Fibroblast of peridontal ligament (primary cell): ENCODE measurements at regions not wholly inside any gene's neighbourhood (a gene's known extent, or its start where the extent isn't known, plus 50 kb on each side); places are given as distances from the start of the nearest gene placed in this dataset.

ENCODE experiments used
- DNase-seq: peaks from one replicate; pipeline ENCODE4 v3.0.0-alpha.2; 2010; ENCODE audit errors: extremely low read depth

DNA sequence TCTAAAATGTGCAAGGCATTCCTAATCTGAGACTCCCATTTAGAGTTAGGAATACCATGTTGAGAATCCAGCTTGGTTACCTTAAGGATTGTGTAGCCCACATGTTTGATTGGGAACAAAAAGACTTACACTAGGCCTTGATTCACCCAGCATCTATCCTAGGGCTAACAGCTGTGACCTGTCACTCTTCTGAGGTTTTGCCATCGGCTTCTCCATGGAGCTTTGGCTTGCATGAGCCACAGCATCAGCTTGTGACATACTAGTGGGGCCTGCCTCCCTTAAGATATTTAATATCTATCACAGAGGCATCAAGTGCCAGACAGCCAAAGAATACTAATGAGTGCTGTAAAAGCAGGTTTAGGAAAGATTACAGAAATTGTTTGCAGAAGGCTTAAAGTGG is 241.3 kb upstream of the UBE2E3 start:
- no peak for DNase-seq

- DNase-seq: no peak
Observed at GRCh38 chr2:180735799-180736198, 244.6 kb upstream of the UBE2E3 start.

DNA sequence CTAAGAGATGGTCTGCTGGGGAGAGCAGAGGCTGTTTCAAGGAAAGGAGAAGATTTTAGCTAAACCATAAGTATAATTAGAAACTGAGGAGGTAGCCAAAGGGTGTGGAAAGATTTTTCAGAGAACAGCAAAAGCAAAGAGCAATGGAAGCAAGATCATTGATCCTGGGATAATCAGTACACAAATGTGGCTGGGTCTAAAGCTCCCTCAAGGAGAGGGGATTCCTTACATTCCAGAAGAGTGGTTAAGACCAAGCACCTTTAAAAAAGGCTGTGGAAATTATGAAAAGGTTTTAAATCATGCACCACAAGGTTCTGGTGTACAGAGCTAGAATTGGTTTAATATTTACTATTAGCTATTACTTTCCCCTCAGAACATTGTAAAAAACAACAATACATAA is 246.0 kb upstream of the UBE2E3 start:
- no peak for DNase-seq

DNA sequence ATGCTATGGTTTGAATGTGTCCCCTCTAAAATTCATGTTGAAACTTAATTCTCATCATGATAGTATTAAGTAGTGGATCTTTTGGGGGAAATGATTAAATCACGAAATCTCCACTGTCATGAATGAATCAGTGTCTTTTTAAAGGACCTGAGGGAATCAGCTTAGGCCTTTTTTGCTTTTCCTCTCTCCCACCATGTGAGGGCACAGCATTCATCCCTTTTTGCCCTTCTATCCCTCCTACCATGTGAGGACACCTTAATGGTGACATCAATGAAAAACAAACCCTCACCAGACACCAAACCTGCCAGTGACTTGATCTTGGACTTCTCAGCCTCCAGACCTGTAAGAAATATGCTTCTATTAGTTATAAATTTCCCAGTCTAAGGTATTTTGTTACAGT is 247.1 kb upstream of the UBE2E3 start:
- DNase-seq: no peak

- no peak for DNase-seq
Observed at GRCh38 chr2:180732337-180732736, 248.1 kb upstream of the UBE2E3 start.

DNA sequence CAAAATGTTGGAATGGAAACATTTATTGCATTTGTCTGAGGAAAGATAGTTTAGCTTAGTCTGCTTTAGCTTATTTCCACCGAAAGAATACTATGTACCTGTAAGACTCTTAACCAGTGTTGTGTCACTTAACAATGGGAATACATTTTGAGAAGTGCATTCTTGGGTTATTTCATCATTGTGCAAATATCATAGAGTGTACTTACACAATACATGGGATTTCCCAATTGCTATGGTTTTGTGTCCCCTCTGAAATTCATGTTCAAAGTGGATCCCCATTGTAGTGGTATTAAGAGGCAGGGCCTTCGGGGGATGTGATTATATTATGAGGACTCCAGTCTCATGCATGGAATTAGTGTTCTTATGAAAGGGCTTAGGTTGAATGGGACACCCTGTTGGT is 249.4 kb upstream of the UBE2E3 start:
- DNase-seq: peak; percentile 45

DNA sequence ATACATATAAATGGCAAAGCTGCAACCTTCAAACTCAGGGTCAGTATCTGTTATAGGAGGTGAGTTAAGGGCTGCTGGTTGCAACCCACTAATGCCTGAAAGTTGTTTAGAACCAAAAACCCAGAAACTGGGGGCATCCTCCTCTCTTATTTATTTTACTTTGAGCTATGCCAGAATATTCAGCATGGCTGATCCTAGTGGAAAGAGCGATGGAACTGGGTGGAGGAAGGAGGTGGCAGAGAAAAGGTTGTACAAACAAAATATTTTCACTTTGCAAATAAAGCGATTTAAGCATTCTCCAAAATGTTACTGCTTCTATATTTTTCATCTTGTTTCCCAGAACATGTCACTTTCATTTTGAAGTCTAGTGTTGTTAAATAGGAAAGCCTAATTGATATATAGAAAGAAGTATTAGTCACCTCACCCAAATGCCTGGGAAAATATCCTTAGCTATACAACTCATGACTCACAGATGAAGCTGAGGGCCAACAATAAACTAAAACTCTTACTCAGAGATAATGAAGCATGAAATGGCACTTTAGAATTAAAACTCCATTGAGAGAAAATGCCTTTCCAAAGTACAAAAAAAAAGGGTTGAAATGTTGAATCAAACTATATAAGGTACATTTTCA is 251.4 kb upstream of the UBE2E3 start:
- DNase-seq: peak; percentile 92

GRCh38 chr2:180723712-180724111 is 256.7 kb upstream of the UBE2E3 start:
- DNase-seq: no peak

DNA sequence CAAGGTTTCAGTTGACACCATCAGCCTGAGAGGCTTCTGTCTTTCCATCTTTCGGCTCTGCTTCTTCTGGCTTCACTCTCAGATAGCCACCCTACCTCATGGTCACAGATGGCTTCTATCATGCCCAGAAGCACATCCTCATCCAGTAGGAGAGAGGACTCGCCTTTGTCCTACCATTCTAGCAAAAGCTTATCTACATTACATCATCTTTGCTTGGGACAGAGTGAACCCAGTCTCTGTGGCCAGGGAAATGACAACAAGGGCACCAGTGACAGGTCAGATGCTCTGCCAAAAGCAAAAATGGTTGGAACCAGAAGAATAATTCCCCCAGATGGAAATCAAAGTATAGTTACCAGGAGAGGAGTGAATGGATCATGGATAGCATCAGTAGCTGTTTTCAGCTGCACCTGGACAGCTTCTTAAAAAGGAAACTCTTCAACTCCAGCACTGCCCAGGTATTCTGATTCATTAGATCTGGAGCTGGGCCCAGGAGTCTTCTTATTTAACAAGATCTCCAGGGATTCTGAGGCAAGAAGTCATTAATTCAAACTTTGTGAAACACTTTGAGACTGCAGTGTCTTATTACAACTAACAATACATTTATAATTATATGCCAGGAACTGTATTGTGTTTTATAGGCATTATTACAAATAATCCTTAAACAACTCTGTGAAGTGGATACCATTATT is 257.7 kb upstream of the UBE2E3 start:
- DNase-seq: peak; percentile 76

GRCh38 chr2:180720829-180721228 is 259.6 kb upstream of the UBE2E3 start:
- DNase-seq: no peak

GRCh38 chr2:180717588-180717987 is 262.8 kb upstream of the UBE2E3 start:
- DNase-seq: no peak

DNA sequence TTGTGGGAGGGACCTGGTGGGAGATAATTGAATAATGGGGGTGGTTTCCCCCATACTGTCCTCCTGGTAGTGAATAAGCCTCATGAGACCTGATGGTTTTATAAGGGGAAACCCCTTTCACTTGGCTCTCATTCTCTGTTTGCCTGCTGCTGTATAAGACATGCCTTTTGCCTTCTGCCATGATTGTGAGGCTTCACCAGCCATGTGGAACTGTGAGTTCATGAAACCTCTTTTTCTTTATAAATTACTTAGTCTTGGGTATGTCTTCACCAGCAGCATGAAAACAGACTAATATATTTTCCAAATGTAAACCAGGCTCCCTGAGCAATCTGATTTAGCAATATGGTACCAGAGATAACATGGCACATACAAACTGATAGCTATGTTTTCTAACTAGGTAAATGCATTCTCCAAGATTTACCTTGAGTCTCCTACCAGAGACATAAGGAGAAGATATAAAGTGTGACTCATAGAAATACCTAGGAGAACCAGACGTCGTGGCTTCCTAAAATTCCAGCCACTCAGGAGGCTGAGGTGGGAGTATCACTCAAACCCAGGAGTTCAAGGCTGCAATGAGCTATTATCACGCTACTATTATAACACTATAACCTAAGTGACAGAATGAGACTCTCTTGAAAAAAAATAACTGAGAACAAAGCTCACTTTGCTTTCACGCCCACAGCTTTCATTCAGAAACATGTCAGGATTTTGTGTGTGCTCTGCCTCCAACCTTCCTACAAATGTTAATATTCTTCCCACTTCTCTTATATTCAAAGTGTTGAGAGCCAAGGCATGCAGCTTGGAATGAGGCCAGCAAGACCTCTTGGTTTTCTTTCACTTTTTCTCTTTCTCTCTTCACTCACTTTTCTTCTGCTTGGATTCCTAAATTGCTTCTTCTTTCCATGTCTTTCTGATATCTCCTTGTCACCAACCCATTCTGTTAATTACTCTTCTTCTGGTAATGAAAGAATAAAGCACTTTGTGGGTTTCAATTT is 263.9 kb upstream of the UBE2E3 start:
- DNase-seq: peak; percentile 28

GRCh38 chr2:180715044-180715443 is 265.4 kb upstream of the UBE2E3 start:
- DNase-seq: no peak

DNA sequence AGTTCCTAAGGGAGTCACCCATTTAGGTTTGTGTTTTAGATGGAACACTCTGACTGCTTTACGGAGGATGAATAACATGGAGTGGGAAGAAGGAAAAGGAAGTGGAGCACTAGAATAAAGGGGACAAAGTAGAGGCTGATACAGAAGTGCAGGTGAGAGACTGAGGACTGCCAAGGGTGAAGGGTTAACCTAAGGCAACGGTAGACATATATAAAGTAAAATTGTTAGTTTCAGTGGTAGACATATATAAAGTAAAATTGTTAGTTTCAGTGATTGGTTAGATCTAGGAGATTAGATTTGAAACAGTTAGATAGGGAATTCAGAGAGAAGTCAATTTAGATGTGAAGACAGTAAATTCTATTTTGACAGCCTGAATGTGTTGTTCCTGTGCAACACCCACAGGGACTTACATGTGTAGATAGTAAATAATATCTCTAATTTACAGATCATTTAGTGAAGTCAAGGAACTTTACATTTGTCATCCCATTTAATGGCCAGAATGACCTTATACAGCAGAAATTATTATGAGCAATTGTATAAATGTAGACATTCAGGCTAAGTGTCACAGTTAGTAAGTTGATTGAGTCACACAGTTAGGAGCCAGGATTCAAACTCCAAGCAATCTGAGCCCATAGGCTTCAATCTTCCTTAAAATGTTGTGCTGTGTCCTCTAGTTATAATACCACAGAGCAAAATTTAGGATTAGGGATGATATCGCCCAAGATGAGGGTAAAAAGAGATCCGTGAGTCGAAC is 270.8 kb upstream of the UBE2E3 start:
- no peak for DNase-seq

DNA sequence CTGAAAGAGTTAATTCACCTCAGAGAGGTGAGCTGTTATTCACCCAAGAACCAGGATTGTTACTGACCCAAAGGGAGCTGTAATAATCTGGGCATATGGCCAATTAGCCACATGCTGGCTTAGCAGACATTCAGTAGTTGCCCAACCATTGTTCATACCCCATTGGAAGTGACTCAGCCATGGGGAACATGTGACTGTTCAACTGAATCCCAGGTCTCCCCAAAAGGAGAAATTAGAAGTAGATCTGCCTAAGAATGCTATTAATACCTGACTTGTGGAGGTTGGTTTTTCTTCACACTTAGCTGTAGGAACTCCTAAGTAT is 272.6 kb upstream of the UBE2E3 start:
- peak; percentile 92 for DNase-seq

GRCh38 chr2:180707175-180707883 is 273.1 kb upstream of the UBE2E3 start:
- no peak for DNase-seq

- no peak for DNase-seq
Observed at GRCh38 chr2:180706694-180707093, 273.7 kb upstream of the UBE2E3 start.

DNA sequence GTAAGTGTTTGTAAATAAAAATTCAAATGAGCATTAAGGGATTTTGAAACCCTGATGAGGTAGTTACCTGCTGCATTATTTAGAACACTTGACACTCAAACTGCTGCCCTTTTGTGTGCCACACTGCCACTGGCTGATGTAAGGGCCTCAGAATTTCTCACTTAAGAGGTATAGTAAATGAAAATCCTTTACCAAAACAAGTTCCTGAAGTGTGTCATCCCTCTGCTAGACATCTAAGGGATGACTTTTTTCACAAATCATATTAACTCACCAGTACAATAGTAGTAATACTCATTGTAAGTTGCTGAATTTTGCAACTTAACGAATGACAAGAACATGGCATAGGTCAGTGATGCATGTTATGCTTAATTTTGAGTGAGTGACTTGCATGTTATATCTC is 274.9 kb upstream of the UBE2E3 start:
- no peak for DNase-seq

GRCh38 chr2:180705122-180705521 is 275.3 kb upstream of the UBE2E3 start:
- DNase-seq: peak; percentile 42

DNA sequence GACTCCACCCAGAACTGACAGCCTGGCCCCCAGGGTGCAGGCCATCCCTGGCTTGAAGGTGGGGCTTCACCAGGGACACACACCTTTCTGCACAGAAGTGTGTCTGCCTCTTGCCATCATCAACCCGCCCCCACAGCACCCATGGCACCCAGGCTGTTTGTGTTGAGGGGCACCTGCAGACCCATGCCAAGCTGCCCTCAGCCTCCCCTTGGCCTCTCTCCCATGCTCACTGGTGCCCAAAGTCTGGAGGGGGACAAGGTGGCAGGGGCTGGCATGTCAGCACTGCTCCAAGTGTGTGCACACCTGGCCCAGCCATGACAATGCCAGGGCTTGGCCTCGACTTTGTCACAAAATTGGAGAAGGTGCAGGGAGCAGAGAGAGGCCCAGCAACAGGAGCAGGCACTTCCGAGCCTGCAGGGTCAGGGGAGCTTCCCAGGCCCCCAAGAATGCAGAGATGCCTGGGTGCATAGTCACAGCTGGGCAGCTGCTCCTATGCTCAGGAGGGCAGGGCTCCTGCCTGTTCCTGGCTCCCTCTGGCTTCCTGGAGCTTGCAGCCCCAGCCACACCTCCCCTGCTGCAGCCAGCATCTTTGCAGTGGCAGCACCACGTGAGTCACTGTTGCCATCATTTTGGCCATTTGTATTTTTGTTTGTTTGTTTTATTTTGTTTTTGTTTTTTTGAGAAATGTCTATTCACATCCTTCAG is 280.6 kb upstream of the UBE2E3 start:
- no peak for DNase-seq

DNA sequence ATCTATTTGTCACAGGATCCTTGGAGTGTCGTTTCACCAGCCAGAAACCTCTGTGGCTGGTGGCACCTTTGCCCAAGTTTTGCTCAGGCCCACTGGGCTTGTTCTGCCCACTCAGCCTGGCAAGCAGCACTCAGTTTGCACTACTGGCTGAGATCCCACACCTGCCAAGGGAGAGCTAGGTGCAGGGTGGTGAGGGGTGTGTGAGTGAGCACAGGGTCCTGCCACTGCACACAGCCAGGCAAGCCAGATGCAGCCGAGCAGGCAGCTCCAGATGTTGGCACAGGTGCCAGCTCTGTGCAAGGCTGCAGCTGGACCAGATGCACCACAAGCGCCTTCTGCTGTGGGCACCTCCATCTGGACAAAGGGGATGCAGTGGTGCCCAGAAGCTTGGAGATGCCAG is 281.7 kb upstream of the UBE2E3 start:
- no peak for DNase-seq
